ENCODE measurements at regions not wholly inside any gene's neighbourhood (a gene's known extent, or its start where the extent isn't known, plus 50 kb on each side); places are given as distances from the start of the nearest gene placed in this dataset.

- TF ChIP-seq CTCF (IDR thresholded peaks at IDR 0.05; ENCODE audit: control extremely low read depth in 1 of 3, insufficient read depth in 1 of 3, low read depth in 1 of 3, low read length in 3 of 3) (no peak), TEAD4 (IDR thresholded peaks at IDR 0.05; ENCODE audit: low read depth, low read length) (no peak), RXRA (IDR thresholded peaks at IDR 0.05; ENCODE audit: insufficient read depth, low read depth, low read length) (no peak), CEBPB (IDR thresholded peaks at IDR 0.05; ENCODE audit: low read depth, low read length) (no peak), BACH1 (IDR thresholded peaks at IDR 0.05; ENCODE audit: low read length) (no peak), EZH2 (IDR thresholded peaks at IDR 0.05; ENCODE audit: low read depth, low read length, severe bottlenecking) (no peak), RNF2 (IDR thresholded peaks at IDR 0.05; ENCODE audit: borderline replicate concordance, low read depth, low read length, missing control alignments, poor library complexity, severe bottlenecking) (no peak), ATF3 (IDR thresholded peaks at IDR 0.05; ENCODE audit: insufficient read depth, low read depth, low read length) (no peak), RFX5 (IDR thresholded peaks at IDR 0.05; ENCODE audit: borderline replicate concordance, low read depth, low read length) (no peak), CREB1 (IDR thresholded peaks at IDR 0.05) (no peak), POLR2A (IDR thresholded peaks at IDR 0.05; ENCODE audit: control extremely low read depth in 1 of 2, low read depth in 2 of 2, low read length in 2 of 2) (no peak), BRCA1 (IDR thresholded peaks at IDR 0.05; ENCODE audit: low read depth, low read length) (no peak)
Measured at GRCh38 chr14:58798173-58798572, 160.4 kb downstream of the DACT1 start.
